ENCODE measurements at regions not wholly inside any gene's neighbourhood (a gene's known extent, or its start where the extent isn't known, plus 50 kb on each side); places are given as distances from the start of the nearest gene placed in this dataset.

GRCh38 chr18:41617647-41618046 is 337.4 kb upstream of the PIK3C3 start:
- DNase-seq: no peak

GRCh38 chr18:41613003-41613609 is 341.9 kb upstream of the PIK3C3 start:
- DNase-seq: no peak

GRCh38 chr18:41604964-41605363 is 350.1 kb upstream of the PIK3C3 start:
- DNase-seq: no peak

GRCh38 chr18:41602034-41602433 is 353.0 kb upstream of the PIK3C3 start:
- DNase-seq: no peak

GRCh38 chr18:41600693-41601391 is 354.2 kb upstream of the PIK3C3 start:
- no peak for DNase-seq

GRCh38 chr18:41599466-41599865 is 355.6 kb upstream of the PIK3C3 start:
- DNase-seq: no peak

GRCh38 chr18:41594582-41594981 is 360.5 kb upstream of the PIK3C3 start:
- no peak for DNase-seq

- DNase-seq: no peak
Observed at GRCh38 chr18:41593171-41593675, 361.8 kb upstream of the PIK3C3 start.

- DNase-seq: no peak
Observed at GRCh38 chr18:41587976-41588375, 367.1 kb upstream of the PIK3C3 start.

GRCh38 chr18:41585512-41585911 is 369.5 kb upstream of the PIK3C3 start:
- no peak for DNase-seq

GRCh38 chr18:41579185-41579584 is 375.8 kb upstream of the PIK3C3 start:
- DNase-seq: no peak

- no peak for DNase-seq
Observed at GRCh38 chr18:41577529-41577928, 377.5 kb upstream of the PIK3C3 start.

- DNase-seq: no peak
Observed at GRCh38 chr18:41576643-41577042, 378.4 kb upstream of the PIK3C3 start.

- no peak for DNase-seq
Observed at GRCh38 chr18:41569867-41570266, 385.2 kb upstream of the PIK3C3 start.

GRCh38 chr18:41561961-41562360 is 393.1 kb upstream of the PIK3C3 start:
- no peak for DNase-seq

GRCh38 chr18:41558715-41559114 is 396.3 kb upstream of the PIK3C3 start:
- no peak for DNase-seq

GRCh38 chr18:41553716-41554115 is 401.3 kb upstream of the PIK3C3 start:
- no peak for DNase-seq

- no peak for DNase-seq
Observed at GRCh38 chr18:41548521-41549260, 406.3 kb upstream of the PIK3C3 start.

GRCh38 chr18:41545091-41545888 is 409.7 kb upstream of the PIK3C3 start:
- no peak for DNase-seq

GRCh38 chr18:41543815-41544214 is 411.2 kb upstream of the PIK3C3 start:
- no peak for DNase-seq

- DNase-seq: no peak
Observed at GRCh38 chr18:41540237-41540871, 414.7 kb upstream of the PIK3C3 start.

GRCh38 chr18:41538751-41539150 is 416.3 kb upstream of the PIK3C3 start:
- DNase-seq: no peak

GRCh38 chr18:41537666-41538065 is 417.4 kb upstream of the PIK3C3 start:
- DNase-seq: no peak

All from cerebellar nuclear complex (tissue), 1 donor.